ENCODE measurements at regions not wholly inside any gene's neighbourhood (a gene's known extent, or its start where the extent isn't known, plus 50 kb on each side); places are given as distances from the start of the nearest gene placed in this dataset.
A peak's percentile ranks its signal among the peaks of the same experiment; 100 is the strongest.

- H3K36me3 ChIP-seq (ENCODE audit: control insufficient read depth in 2 of 2, insufficient read depth in 1 of 2, low read length in 2 of 2), result no peaks in the 10 kb centered on the region
- peaks cover 2% of the 10 kb centered on the region; the same call in 1 of the 2 replicates for H3K9me3 ChIP-seq (ENCODE audit: control insufficient read depth, insufficient read depth, low read depth, low read length)
- H3K4me3 ChIP-seq (ENCODE audit: low read depth, low read length), result no peak overlapping the region
- ChIA-PET POLR2A (no interaction called here), CTCF (no interaction called here)
- TF ChIP-seq ZNF211 (tag by site-specific recombination; IDR thresholded peaks at IDR 0.05; ENCODE audit: low read depth) (no peak), ZNF837 (tag by site-specific recombination; IDR thresholded peaks at IDR 0.05) (no peak), ZFP37 (tag by site-specific recombination; IDR thresholded peaks at IDR 0.05) (no peak), ZNF830 (tag by site-specific recombination; IDR thresholded peaks at IDR 0.05; ENCODE audit: low read depth) (no peak), ZNF335 (tag by site-specific recombination; conservative IDR thresholded peaks at IDR 0.05) (no peak), ZFP3 (tag by site-specific recombination; IDR thresholded peaks at IDR 0.05; ENCODE audit: low read depth) (no peak)
- TF ChIP-seq, protein P1, sequence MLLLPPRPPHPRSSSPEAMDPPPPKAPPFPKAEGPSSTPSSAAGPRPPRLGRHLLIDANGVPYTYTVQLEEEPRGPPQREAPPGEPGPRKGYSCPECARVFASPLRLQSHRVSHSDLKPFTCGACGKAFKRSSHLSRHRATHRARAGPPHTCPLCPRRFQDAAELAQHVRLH (tag by site-specific recombination; IDR thresholded peaks at IDR 0.05), result no peak
- no peaks in the 10 kb centered on the region for H3K4me1 ChIP-seq (ENCODE audit: control insufficient read depth, insufficient read depth, low read length)
- no peak overlapping the region for H3K27ac ChIP-seq (ENCODE audit: extremely low read depth, low read depth, low read length)
Measured at GRCh38 chr14:35456261-35456660, 51.7 kb upstream of the NFKBIA start.

GRCh38 chr14:35458442-35458841, 53.9 kb upstream of the NFKBIA start:
- CTCF ChIA-PET, result no interaction called here
- TF ChIP-seq ZNF433 (tag by site-specific recombination; IDR thresholded peaks at IDR 0.05; ENCODE audit: low read depth), result no peak
- TF ChIP-seq ZNF335 (tag by site-specific recombination; conservative IDR thresholded peaks at IDR 0.05), result no peak
- peak; percentile 89 for TF ChIP-seq SETDB1 (IDR thresholded peaks at IDR 0.05; ENCODE audit: insufficient read length, low read length)
- 0 out of 2 replicates have a peak, but pooled peaks have one; percentile 42 for TF ChIP-seq ZNF558 (tag by site-specific recombination; IDR thresholded peaks at IDR 0.05)
- TF ChIP-seq ZNF529 (tag by site-specific recombination; IDR thresholded peaks at IDR 0.05; ENCODE audit: insufficient replicate concordance), result peak; percentile 24
- TF ChIP-seq, protein P2, sequence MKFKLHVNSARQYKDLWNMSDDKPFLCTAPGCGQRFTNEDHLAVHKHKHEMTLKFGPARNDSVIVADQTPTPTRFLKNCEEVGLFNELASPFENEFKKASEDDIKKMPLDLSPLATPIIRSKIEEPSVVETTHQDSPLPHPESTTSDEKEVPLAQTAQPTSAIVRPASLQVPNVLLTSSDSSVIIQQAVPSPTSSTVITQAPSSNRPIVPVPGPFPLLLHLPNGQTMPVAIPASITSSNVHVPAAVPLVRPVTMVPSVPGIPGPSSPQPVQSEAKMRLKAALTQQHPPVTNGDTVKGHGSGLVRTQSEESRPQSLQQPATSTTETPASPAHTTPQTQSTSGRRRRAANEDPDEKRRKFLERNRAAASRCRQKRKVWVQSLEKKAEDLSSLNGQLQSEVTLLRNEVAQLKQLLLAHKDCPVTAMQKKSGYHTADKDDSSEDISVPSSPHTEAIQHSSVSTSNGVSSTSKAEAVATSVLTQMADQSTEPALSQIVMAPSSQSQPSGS (tag by site-specific recombination; IDR thresholded peaks at IDR 0.05; ENCODE audit: low read depth), result no peak
- Histone ChIP-seq H3K4me1 (ENCODE audit: control insufficient read depth, insufficient read depth, low read length) (no peaks in the 10 kb centered on the region), H3K36me3 (ENCODE audit: control insufficient read depth in 2 of 2, insufficient read depth in 1 of 2, low read length in 2 of 2) (no peaks in the 10 kb centered on the region), H3K9me3 (ENCODE audit: control insufficient read depth, insufficient read depth, low read depth, low read length) (peaks cover 2% of the 10 kb centered on the region; the same call in 1 of the 2 replicates), H3K27ac (ENCODE audit: extremely low read depth, low read depth, low read length) (no peak overlapping the region), H3K4me3 (ENCODE audit: low read depth, low read length) (no peak overlapping the region)
- POLR2A ChIA-PET, result no interaction called here

DNA sequence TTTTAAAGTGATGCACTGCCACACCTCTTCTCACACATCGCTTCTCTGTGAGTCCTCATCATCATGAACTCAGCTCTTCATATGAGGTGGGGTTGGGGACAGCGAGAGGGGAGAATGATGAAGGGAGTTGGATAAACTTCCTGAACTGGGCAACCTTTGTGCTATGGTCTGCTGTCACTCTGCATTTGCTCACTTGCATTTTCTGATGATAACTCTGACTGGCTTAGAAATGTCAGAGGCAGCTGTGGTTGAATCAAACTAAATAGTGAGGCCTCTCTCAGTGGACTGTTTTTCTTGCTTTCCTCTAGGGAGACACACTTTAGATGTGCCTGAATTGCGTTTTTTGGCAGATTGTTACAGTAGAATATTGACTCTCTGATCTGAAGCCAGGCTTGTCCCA, 55.2 kb upstream of the NFKBIA start:
- POLR2A ChIA-PET, result no interaction called here
- no peaks in the 10 kb centered on the region for H3K36me3 ChIP-seq (ENCODE audit: control insufficient read depth in 2 of 2, insufficient read depth in 1 of 2, low read length in 2 of 2)
- no peak overlapping the region for H3K27ac ChIP-seq (ENCODE audit: extremely low read depth, low read depth, low read length)
- H3K9me3 ChIP-seq (ENCODE audit: control insufficient read depth, insufficient read depth, low read depth, low read length), result peaks cover 2% of the 10 kb centered on the region; the same call in 1 of the 2 replicates
- CTCF ChIA-PET, result interaction anchor here (0.6 kb wide), 1 partner anchor 48 kb away, joined by 6 read pairs; no protein-coding TSS in a partner anchor
- H3K4me3 ChIP-seq (ENCODE audit: low read depth, low read length), result no peak overlapping the region
- H3K4me1 ChIP-seq (ENCODE audit: control insufficient read depth, insufficient read depth, low read length), result no peaks in the 10 kb centered on the region
- no peak for TF ChIP-seq GFI1B (tag by site-specific recombination; IDR thresholded peaks at IDR 0.05)
- TF ChIP-seq ZNF350 (tag by site-specific recombination; IDR thresholded peaks at IDR 0.05), result no peak
- no peak for TF ChIP-seq ZNF571 (tag by site-specific recombination; IDR thresholded peaks at IDR 0.05)
- no peak for TF ChIP-seq ZNF548 (tag by site-specific recombination; IDR thresholded peaks at IDR 0.05)
- no peak for TF ChIP-seq ZBTB7A (tag by site-specific recombination; IDR thresholded peaks at IDR 0.05; ENCODE audit: low read depth)
- TF ChIP-seq ZNF791 (tag by site-specific recombination; IDR thresholded peaks at IDR 0.05), result no peak
- TF ChIP-seq ZNF324 (tag by site-specific recombination; IDR thresholded peaks at IDR 0.05), result no peak
- TF ChIP-seq ZNF626 (tag by site-specific recombination; IDR thresholded peaks at IDR 0.05), result no peak
- TF ChIP-seq ZBTB17 (tag by site-specific recombination; IDR thresholded peaks at IDR 0.05), result no peak
- TF ChIP-seq, protein P3, sequence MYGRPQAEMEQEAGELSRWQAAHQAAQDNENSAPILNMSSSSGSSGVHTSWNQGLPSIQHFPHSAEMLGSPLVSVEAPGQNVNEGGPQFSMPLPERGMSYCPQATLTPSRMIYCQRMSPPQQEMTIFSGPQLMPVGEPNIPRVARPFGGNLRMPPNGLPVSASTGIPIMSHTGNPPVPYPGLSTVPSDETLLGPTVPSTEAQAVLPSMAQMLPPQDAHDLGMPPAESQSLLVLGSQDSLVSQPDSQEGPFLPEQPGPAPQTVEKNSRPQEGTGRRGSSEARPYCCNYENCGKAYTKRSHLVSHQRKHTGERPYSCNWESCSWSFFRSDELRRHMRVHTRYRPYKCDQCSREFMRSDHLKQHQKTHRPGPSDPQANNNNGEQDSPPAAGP (tag by site-specific recombination; IDR thresholded peaks at IDR 0.05), result no peak
- TF ChIP-seq ZNF623 (tag by site-specific recombination; IDR thresholded peaks at IDR 0.05), result no peak
- no peak for TF ChIP-seq HOXC10 (CRISPR knock-in tag; IDR thresholded peaks at IDR 0.05)
- TF ChIP-seq ZBTB21 (tag by site-specific recombination; IDR thresholded peaks at IDR 0.05), result no peak
- TF ChIP-seq ZNF830 (tag by site-specific recombination; IDR thresholded peaks at IDR 0.05; ENCODE audit: low read depth), result no peak
- no peak for TF ChIP-seq ZNF629 (tag by site-specific recombination; IDR thresholded peaks at IDR 0.05)
- TF ChIP-seq WT1 (tag by site-specific recombination; IDR thresholded peaks at IDR 0.05), result no peak
- TF ChIP-seq ZNF76 (tag by site-specific recombination; IDR thresholded peaks at IDR 0.05; ENCODE audit: borderline replicate concordance, low read depth), result no peak
- TF ChIP-seq ZNF639 (tag by site-specific recombination; IDR thresholded peaks at IDR 0.05), result no peak
